Ramos (cell line): ENCODE measurements at regions not wholly inside any gene's neighbourhood (a gene's known extent, or its start where the extent isn't known, plus 50 kb on each side); places are given as distances from the start of the nearest gene placed in this dataset.

Experiments
- in situ Hi-C: fragments of 300-500 bp; cut with MboI; formaldehyde crosslinking; loops from one replicate; pipeline ENCODE4 v1.14.3; 2022; ENCODE audit warnings: low sequenced_read_pairs; ENCODE audit not compliant: unreplicated experiment

DNA sequence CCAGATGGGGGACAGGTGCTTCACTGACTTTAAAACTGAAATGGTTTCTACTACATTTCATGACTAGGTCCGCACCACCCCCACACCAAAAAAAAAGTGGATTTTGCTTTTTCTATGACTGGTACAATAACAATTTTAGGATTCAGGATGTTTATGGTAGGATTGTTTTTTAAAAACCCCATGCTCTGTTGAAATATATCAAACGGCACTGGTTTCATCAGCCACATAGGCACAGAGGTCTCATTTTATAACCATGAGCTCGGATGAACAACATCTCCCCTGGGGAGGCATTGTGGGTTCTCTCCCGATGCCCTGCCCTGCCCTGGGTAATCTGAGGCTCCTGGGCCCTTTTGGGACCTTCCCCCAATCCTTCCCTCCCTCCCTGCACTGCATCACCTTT, 202.7 kb upstream of the KBTBD8 start:
- in situ Hi-C loops, result no loop called here

GRCh38 chr3:66796343-66796742, 201.8 kb upstream of the KBTBD8 start:
- in situ Hi-C loops, result no loop called here

- in situ Hi-C loops, result no loop called here
These were observed 200.1 kb upstream of the KBTBD8 start for GRCh38 chr3:66797889-66798560.

GRCh38 chr3:66800941-66801545, 197.1 kb upstream of the KBTBD8 start:
- in situ Hi-C loops, result loop anchor here (25.0 kb wide), 1 partner anchor 414 kb away; no protein-coding TSS in a partner anchor

DNA sequence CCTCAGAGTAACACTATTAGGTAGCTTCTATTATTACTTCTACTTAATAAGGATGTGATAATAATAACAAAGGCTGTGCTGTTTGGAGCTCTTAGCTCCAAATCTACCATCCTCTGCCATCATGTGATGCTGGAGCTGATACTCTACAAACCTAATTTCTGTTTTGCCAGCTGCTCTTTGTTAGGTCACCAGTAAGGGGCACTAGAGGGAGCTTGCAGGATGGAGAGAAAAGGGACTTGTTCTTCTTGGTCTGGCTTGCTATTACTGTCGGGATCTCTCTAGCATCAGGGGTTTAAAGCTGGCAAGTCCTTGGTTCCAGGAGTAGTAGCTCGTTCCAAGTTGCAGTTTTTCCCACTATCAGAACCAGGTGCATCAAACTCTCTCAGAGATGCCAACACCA, 194.9 kb upstream of the KBTBD8 start:
- in situ Hi-C loops, result loop anchor here (25.0 kb wide), 1 partner anchor 416 kb away; no protein-coding TSS in a partner anchor

DNA sequence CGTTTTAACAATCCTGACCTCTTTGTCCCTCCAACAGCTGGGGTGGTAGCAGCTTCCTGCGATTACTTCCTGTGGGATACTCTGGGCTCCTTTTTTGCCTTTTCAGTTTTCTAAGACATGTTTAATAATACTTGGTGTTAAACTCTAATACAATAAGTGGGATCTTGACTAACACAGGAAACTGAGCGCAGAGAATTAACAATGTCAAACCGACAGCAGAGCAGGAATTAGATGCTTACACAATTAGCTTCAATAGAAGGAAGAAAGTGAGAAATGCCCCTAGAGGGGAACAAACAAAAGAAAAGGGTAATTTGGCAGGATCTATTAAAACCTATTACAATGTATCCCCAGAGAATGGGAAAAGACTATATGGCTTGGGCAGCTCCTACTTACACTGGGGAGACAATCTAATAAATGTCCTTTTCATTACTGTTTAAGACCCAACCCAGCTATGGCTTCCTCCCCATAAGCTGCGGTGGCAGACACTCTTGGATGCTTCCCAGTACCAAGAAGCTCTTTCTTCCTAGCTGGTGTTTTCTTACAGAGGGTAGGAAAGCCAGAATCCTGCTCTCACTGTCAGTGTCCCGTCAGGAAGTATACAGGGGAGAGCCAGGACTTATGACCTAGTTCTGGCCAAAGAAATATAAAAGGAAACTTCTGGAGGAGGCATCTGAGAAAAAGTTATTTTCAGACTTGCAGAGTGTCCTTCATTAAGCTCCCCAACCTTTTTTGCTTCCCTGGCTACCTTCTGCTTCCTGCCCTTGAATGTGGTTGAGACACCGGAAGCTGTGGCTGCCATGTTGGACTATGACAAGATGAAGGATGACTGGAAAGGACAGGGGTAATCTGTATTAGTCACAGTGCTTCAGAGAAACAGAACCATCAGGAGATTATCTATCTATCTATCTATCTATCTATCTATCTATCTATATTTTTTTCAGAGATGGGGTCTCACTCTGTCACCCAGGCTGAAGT, 194.1 kb upstream of the KBTBD8 start:
- in situ Hi-C loops, result loop anchor here (25.0 kb wide), 1 partner anchor 417 kb away; no protein-coding TSS in a partner anchor

GRCh38 chr3:66808891-66809594, 189.1 kb upstream of the KBTBD8 start:
- in situ Hi-C loops, result loop anchor here (25.0 kb wide), 1 partner anchor 422 kb away; no protein-coding TSS in a partner anchor

- in situ Hi-C loops, result loop anchor here (25.0 kb wide), 1 partner anchor 422 kb away; no protein-coding TSS in a partner anchor
These were observed 188.5 kb upstream of the KBTBD8 start for GRCh38 chr3:66809595-66809958.

- in situ Hi-C loops, result loop anchor here (25.0 kb wide), 1 partner anchor 425 kb away; no protein-coding TSS in a partner anchor
These were observed 186.0 kb upstream of the KBTBD8 start for GRCh38 chr3:66812136-66812535.

GRCh38 chr3:66812741-66813140, 185.4 kb upstream of the KBTBD8 start:
- in situ Hi-C loops, result loop anchor here (25.0 kb wide), 1 partner anchor 425 kb away; no protein-coding TSS in a partner anchor

DNA sequence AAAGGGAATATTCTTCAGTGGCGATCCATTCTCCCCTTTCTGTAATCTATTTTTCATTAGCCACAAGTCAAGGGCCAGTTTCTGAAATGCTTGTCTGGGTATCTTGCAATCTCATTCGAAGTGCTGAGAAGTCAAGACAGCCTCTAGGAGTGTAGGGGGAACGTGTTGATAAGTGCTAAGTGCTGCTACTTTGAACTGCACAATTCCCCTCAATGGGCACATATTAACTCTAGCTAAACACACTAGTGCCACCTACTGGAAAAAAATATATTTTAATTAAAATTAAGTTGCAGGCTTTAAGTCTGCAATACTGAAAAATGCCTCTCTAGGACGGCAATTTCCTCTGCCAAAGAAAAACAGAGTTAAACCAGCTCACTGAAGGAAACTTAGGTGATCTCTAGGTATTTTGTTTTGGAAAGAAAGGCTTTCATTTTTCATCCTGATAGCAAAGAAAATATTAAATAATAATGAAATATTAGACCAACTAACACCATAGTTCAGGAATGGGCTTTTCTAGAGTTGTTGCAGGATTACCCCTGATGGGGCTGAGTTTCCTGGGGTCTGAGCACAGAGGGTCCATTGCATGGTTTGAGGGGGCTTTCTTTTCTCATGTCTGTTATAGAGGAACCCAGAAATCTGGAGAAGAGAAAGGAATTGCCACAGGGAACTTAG, 181.9 kb upstream of the KBTBD8 start:
- in situ Hi-C loops, result loop anchor here (5.0 to 25.0 kb wide), 2 partner anchors 429 to 539 kb away; no protein-coding TSS in a partner anchor

DNA sequence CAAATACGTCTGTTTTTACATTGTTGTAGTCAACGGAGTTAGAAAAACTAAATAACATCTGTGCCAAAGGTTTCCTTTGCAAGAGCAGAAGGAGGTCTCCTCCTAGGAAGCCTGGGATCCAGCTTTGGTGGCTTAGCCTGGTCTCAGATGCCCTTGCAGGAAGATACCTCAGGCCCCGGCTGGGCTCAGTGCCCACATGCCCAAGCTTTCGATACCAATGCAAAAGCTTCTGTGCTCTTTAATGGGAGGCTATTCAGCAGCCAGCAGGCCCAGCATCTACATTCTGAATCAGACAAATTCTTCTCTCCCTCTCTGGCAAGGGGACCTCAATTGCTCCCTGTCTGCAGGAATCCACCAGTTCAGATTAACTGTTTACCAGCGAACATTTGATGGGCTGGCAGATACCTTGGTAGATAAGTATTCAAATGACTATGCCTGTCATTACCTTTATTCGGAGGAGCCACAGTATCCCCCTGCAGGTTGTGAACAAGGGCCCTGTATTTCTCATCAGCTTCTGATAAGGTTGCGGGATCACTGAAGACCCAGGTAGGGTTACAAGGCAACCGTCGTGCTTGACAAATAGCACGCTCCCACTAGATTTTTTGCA, 180.1 kb upstream of the KBTBD8 start:
- in situ Hi-C loops, result loop anchor here (5.0 to 25.0 kb wide), 2 partner anchors 431 to 541 kb away; no protein-coding TSS in a partner anchor

DNA sequence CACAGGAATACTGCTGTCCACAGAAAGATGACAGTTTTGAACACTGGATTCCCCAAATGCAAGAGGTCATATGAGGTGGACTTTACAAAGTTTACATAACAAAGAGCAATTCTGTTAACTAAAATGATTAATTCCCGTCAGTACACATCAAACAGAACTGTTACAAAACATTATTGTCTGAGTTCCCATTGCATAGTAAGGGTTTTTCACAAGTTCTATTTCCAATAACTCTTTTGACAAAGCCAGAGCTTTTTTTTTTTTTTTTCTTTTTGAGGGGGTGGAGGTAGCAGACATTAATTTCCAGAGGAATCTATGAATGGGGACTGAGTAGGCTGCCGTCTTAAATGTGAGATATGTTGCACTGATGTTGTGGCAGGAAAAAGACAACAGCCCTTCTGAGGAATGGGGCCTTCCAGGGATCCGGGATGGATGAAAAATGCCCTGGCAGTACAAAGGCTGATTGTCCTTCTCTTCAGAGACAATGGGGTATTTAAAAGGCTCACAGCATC, 178.1 kb upstream of the KBTBD8 start:
- in situ Hi-C loops, result loop anchor here (5.0 to 25.0 kb wide), 2 partner anchors 433 to 543 kb away; no protein-coding TSS in a partner anchor

GRCh38 chr3:66822186-66823008, 175.7 kb upstream of the KBTBD8 start:
- in situ Hi-C loops, result loop anchor here (25.0 kb wide), 1 partner anchor 435 kb away; no protein-coding TSS in a partner anchor

DNA sequence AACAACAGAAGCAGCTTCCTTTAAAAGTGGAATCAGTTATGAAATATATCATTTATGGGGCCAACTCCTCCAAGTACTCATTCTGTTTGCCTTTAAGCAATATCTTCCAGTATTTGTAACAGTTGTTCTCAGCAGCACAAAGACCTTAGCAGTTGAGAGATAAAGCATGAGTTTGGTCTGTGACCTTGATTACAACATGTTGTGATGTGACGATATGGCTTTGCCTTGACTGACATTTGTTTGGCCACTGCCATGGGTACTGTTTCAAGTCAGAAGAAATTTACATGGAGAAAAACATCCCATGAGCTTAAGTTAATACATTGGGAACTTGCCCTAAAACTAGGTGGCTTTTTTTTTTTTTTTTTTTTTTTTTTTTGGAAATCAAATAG, 175.1 kb upstream of the KBTBD8 start:
- in situ Hi-C loops, result loop anchor here (25.0 kb wide), 1 partner anchor 436 kb away; no protein-coding TSS in a partner anchor

GRCh38 chr3:66823532-66823931, 174.6 kb upstream of the KBTBD8 start:
- in situ Hi-C loops, result loop anchor here (25.0 kb wide), 1 partner anchor 436 kb away; no protein-coding TSS in a partner anchor

DNA sequence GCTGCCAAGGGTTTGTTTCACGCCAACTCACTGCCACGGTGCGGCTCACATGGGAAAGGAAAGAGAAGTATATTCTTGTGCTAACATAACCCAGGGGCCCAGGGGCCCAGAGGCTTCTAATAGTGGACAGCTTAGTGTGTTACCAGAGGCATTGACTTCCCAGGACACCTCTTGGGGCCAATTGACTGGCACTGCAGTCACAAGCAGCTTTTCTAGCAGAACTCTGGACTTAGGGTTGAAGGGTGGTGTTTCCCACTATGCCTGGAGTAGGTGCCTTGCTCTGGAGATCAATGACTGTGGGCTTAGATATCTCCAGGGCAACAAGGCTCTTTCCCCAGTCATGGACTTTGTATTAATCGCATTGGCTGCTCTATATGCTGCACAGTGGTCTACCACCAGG, 172.7 kb upstream of the KBTBD8 start:
- in situ Hi-C loops, result no loop called here
